ENCODE measurements at regions not wholly inside any gene's neighbourhood (a gene's known extent, or its start where the extent isn't known, plus 50 kb on each side); places are given as distances from the start of the nearest gene placed in this dataset.

DNA sequence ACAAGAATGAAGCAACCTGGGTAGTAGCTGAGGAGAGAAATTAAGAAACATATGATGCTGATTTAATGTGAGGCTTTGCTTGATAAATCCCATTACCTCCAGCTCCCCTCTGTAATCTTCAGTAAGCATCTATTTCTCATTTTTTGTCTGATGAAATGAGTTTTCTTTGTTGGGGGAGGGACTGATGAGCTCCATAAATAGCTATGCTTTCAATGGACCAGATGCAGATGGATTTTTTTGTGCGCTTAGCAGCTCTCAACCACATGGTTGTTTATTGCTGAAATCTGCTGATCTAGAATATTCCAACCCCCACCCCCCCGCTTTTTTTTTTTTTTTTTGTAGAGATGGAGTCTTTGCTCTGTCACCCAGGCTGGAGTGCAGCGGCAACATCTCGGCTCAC is 1082.0 kb downstream of the RAPGEF2 start:
- H2AFZ ChIP-seq (ENCODE audit: low read depth, low read length), result no peak overlapping the region
- TF ChIP-seq EZH2 (IDR thresholded peaks at IDR 0.05; ENCODE audit: borderline replicate concordance, low read depth, low read length, severe bottlenecking), result no peak
- TF ChIP-seq, protein P1, sequence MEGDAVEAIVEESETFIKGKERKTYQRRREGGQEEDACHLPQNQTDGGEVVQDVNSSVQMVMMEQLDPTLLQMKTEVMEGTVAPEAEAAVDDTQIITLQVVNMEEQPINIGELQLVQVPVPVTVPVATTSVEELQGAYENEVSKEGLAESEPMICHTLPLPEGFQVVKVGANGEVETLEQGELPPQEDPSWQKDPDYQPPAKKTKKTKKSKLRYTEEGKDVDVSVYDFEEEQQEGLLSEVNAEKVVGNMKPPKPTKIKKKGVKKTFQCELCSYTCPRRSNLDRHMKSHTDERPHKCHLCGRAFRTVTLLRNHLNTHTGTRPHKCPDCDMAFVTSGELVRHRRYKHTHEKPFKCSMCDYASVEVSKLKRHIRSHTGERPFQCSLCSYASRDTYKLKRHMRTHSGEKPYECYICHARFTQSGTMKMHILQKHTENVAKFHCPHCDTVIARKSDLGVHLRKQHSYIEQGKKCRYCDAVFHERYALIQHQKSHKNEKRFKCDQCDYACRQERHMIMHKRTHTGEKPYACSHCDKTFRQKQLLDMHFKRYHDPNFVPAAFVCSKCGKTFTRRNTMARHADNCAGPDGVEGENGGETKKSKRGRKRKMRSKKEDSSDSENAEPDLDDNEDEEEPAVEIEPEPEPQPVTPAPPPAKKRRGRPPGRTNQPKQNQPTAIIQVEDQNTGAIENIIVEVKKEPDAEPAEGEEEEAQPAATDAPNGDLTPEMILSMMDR (IDR thresholded peaks at IDR 0.05; ENCODE audit: borderline replicate concordance, extremely low read depth, low read length, poor library complexity, severe bottlenecking), result no peak

DNA sequence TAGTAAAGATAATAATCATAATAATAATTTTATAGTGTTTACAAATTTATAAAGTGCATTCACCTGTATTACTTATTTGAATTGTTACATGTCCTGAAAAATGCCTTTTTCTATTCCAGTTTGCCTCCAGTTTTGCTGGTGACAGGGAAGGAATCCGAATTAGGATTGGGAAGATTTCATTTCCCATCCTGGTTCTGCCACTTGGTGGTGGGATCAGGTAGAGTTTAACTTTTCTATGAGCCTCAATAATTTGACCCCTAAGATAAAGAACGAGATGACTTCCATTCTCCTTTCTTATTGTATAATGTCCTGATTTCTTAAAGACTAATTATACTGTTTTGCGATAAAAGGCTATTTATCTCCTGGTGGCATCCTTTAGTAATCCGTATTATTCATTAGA is 1090.9 kb downstream of the RAPGEF2 start:
- H3K36me3 ChIP-seq (ENCODE audit: insufficient read depth, low read length), result no peaks in the 10 kb centered on the region
- no peaks in the 10 kb centered on the region for H4K20me1 ChIP-seq (ENCODE audit: insufficient read depth, low read length)
- no peak for ATAC-seq (ENCODE audit: insufficient read depth, low read depth)
- H2AFZ ChIP-seq (ENCODE audit: low read depth, low read length), result no peak overlapping the region
- no peak overlapping the region for H3K27ac ChIP-seq (ENCODE audit: low read length)
- no peaks in the 10 kb centered on the region for H3K9me3 ChIP-seq (ENCODE audit: insufficient read depth, low read length, severe bottlenecking)
- H3K79me2 ChIP-seq (ENCODE audit: insufficient read depth, low read length), result no peaks in the 10 kb centered on the region
- DNase-seq, result no peak
- no peaks in the 10 kb centered on the region for H3K27me3 ChIP-seq (ENCODE audit: insufficient read depth, low read length, poor library complexity)
- no peak overlapping the region for H3K4me3 ChIP-seq (ENCODE audit: low read depth in 1 of 2, low read length in 2 of 2)
- no peaks in the 10 kb centered on the region for H3K4me1 ChIP-seq (ENCODE audit: insufficient read depth, low read length)
- TF ChIP-seq, protein P1 (IDR thresholded peaks at IDR 0.05; ENCODE audit: borderline replicate concordance, extremely low read depth, low read length, poor library complexity, severe bottlenecking), result no peak
- TF ChIP-seq EZH2 (IDR thresholded peaks at IDR 0.05; ENCODE audit: borderline replicate concordance, low read depth, low read length, severe bottlenecking), result no peak
- H3K9ac ChIP-seq (ENCODE audit: low read depth, low read length), result no peak overlapping the region
- no peak overlapping the region for H3K4me2 ChIP-seq (ENCODE audit: insufficient read depth, low read length)

More for the DNA sequence above, 1082.0 kb downstream of the RAPGEF2 start:
- Histone ChIP-seq H3K9me3 (ENCODE audit: insufficient read depth, low read length, severe bottlenecking) (no peaks in the 10 kb centered on the region), H3K79me2 (ENCODE audit: insufficient read depth, low read length) (no peaks in the 10 kb centered on the region), H3K36me3 (ENCODE audit: insufficient read depth, low read length) (no peaks in the 10 kb centered on the region), H3K4me3 (ENCODE audit: low read depth in 1 of 2, low read length in 2 of 2) (no peak overlapping the region), H3K27me3 (ENCODE audit: insufficient read depth, low read length, poor library complexity) (no peaks in the 10 kb centered on the region), H3K4me2 (ENCODE audit: insufficient read depth, low read length) (no peak overlapping the region), H3K9ac (ENCODE audit: low read depth, low read length) (no peak overlapping the region), H4K20me1 (ENCODE audit: insufficient read depth, low read length) (no peaks in the 10 kb centered on the region), H3K4me1 (ENCODE audit: insufficient read depth, low read length) (no peaks in the 10 kb centered on the region), H3K27ac (ENCODE audit: low read length) (no peak overlapping the region)
- DNase-seq (no peak), ATAC-seq (ENCODE audit: insufficient read depth, low read depth) (no peak)

GRCh38 chr4:160194716-160195115 is 1091.8 kb downstream of the RAPGEF2 start:
- H3K27ac ChIP-seq (ENCODE audit: low read length), result no peak overlapping the region
- no peak for ATAC-seq (ENCODE audit: insufficient read depth, low read depth)
- no peaks in the 10 kb centered on the region for H3K9me3 ChIP-seq (ENCODE audit: insufficient read depth, low read length, severe bottlenecking)
- no peak for DNase-seq
- no peak overlapping the region for H3K4me3 ChIP-seq (ENCODE audit: low read depth in 1 of 2, low read length in 2 of 2)
- H2AFZ ChIP-seq (ENCODE audit: low read depth, low read length), result no peak overlapping the region
- no peaks in the 10 kb centered on the region for H3K36me3 ChIP-seq (ENCODE audit: insufficient read depth, low read length)
- H3K27me3 ChIP-seq (ENCODE audit: insufficient read depth, low read length, poor library complexity), result no peaks in the 10 kb centered on the region
- no peak overlapping the region for H3K4me2 ChIP-seq (ENCODE audit: insufficient read depth, low read length)
- no peaks in the 10 kb centered on the region for H3K79me2 ChIP-seq (ENCODE audit: insufficient read depth, low read length)
- no peaks in the 10 kb centered on the region for H3K4me1 ChIP-seq (ENCODE audit: insufficient read depth, low read length)
- no peak for TF ChIP-seq EZH2 (IDR thresholded peaks at IDR 0.05; ENCODE audit: borderline replicate concordance, low read depth, low read length, severe bottlenecking)
- TF ChIP-seq, protein P1 (IDR thresholded peaks at IDR 0.05; ENCODE audit: borderline replicate concordance, extremely low read depth, low read length, poor library complexity, severe bottlenecking), result no peak
- H4K20me1 ChIP-seq (ENCODE audit: insufficient read depth, low read length), result no peaks in the 10 kb centered on the region
- H3K9ac ChIP-seq (ENCODE audit: low read depth, low read length), result no peak overlapping the region

- H3K27me3 ChIP-seq (ENCODE audit: insufficient read depth, low read length, poor library complexity), result no peaks in the 10 kb centered on the region
- no peaks in the 10 kb centered on the region for H3K9me3 ChIP-seq (ENCODE audit: insufficient read depth, low read length, severe bottlenecking)
- no peaks in the 10 kb centered on the region for H3K4me1 ChIP-seq (ENCODE audit: insufficient read depth, low read length)
- H3K9ac ChIP-seq (ENCODE audit: low read depth, low read length), result no peak overlapping the region
- no peak overlapping the region for H3K4me2 ChIP-seq (ENCODE audit: insufficient read depth, low read length)
- no peaks in the 10 kb centered on the region for H3K36me3 ChIP-seq (ENCODE audit: insufficient read depth, low read length)
- DNase-seq (no peak), ATAC-seq (ENCODE audit: insufficient read depth, low read depth) (no peak)
- H4K20me1 ChIP-seq (ENCODE audit: insufficient read depth, low read length), result no peaks in the 10 kb centered on the region
- no peak overlapping the region for H3K27ac ChIP-seq (ENCODE audit: low read length)
- no peak overlapping the region for H3K4me3 ChIP-seq (ENCODE audit: low read depth in 1 of 2, low read length in 2 of 2)
- H2AFZ ChIP-seq (ENCODE audit: low read depth, low read length), result no peak overlapping the region
- no peak for TF ChIP-seq EZH2 (IDR thresholded peaks at IDR 0.05; ENCODE audit: borderline replicate concordance, low read depth, low read length, severe bottlenecking)
- TF ChIP-seq, protein P1 (IDR thresholded peaks at IDR 0.05; ENCODE audit: borderline replicate concordance, extremely low read depth, low read length, poor library complexity, severe bottlenecking), result no peak
- no peaks in the 10 kb centered on the region for H3K79me2 ChIP-seq (ENCODE audit: insufficient read depth, low read length)
These were observed 1099.9 kb downstream of the RAPGEF2 start for GRCh38 chr4:160202802-160203201.
